T-cell (primary cell): ENCODE measurements at regions not wholly inside any gene's neighbourhood (a gene's known extent, or its start where the extent isn't known, plus 50 kb on each side); places are given as distances from the start of the nearest gene placed in this dataset.

Source experiments
- ATAC-seq, 4 experiments: fragments of 200-7000 bp in 3 of 4; fragments of 150-1000 bp in 1 of 4; cut with Tn5 transposase; replicated peaks in 1 of 4; 1 replicate in 3 of 4; 2 replicates in 1 of 4; pipeline ENCODE4 v1.10.0; 2021; ENCODE audit warnings: moderate library complexity in 3 of 4, mild to moderate bottlenecking in 2 of 4, moderate number of reproducible peaks in 1 of 4
- CTCF ChIA-PET, 2 donors: fragments of 300-600 bp; sonication (Branson Sonifier 250); formaldehyde crosslinking; loops; one replicate each; lab custom pipeline; 2022; ENCODE audit warnings: antibody characterized with exemption in 2 of 2; lab: Charles Lee
- POLR2A ChIA-PET, 2 donors: fragments of 300-600 bp; sonication (Branson Sonifier 250); formaldehyde crosslinking; loops; one replicate each; lab custom pipeline; 2022; ENCODE audit warnings: antibody characterized with exemption in 2 of 2; lab: Charles Lee
- DNase-seq, 35 experiments: peaks; one replicate each; pipeline versions ENCODE4 v3.0.0 to v3.0.0-alpha.2; 2013 to 2023
- H3K27ac ChIP-seq: one replicate; pipeline ENCODE4 v1.5.1; 2013; ENCODE audit warnings: low read length
- H3K27me3 ChIP-seq, 2 experiments: replicated peaks in 1 of 2; 1 replicate in 1 of 2; 2 replicates in 1 of 2; pipeline versions ENCODE4 v1.6.1 to v1.7.0; 2013; ENCODE audit warnings: low read length in 1 of 2, mixed read lengths in 1 of 2; ENCODE audit not compliant: control insufficient read depth in 2 of 2, insufficient read depth in 2 of 2; ENCODE audit errors: extremely low read depth in 1 of 2
- H3K36me3 ChIP-seq, 2 donors: 1 replicate in 1 of 2; 2 replicates in 1 of 2; pipeline versions ENCODE4 v1.6.1 to v1.7.0; 2013; ENCODE audit warnings: low read length in 1 of 2; ENCODE audit not compliant: control insufficient read depth in 2 of 2, insufficient read depth in 1 of 2; ENCODE audit errors: extremely low read depth in 1 of 2
- H3K4me1 ChIP-seq, 2 experiments: 1 replicate in 1 of 2; 2 replicates in 1 of 2; pipeline versions ENCODE4 v1.6.1 to v1.7.0; 2013; ENCODE audit warnings: low read length in 2 of 2, mixed read lengths in 1 of 2; ENCODE audit not compliant: insufficient read depth in 2 of 2, control insufficient read depth in 1 of 2; ENCODE audit errors: extremely low read depth in 1 of 2
- H3K4me3 ChIP-seq, 2 donors: 1 replicate in 1 of 2; 2 replicates in 1 of 2; pipeline versions ENCODE4 v1.5.1 to v1.7.0; 2013; ENCODE audit warnings: mild to moderate bottlenecking in 2 of 2, low read length in 1 of 2, moderate library complexity in 1 of 2; ENCODE audit not compliant: control insufficient read depth in 1 of 2; ENCODE audit errors: extremely low read depth in 1 of 2
- H3K9me3 ChIP-seq: 2 replicates; pipeline ENCODE4 v1.7.0; 2013
- H3K27ac Mint-ChIP-seq, 2 donors: one replicate each; pipeline ENCODE4 v1.8.0; 2020 to 2021; ENCODE audit warnings: mild to moderate bottlenecking in 2 of 2, mixed read lengths in 2 of 2
- H3K27me3 Mint-ChIP-seq, 2 donors: one replicate each; pipeline ENCODE4 v1.8.0; 2021 to 2022; ENCODE audit warnings: mixed read lengths in 2 of 2
- H3K36me3 Mint-ChIP-seq: one replicate; pipeline ENCODE4 v1.8.0; 2021; ENCODE audit warnings: mixed read lengths
- H3K4me1 Mint-ChIP-seq, 3 donors: one replicate each; pipeline ENCODE4 v1.8.0; 2020 to 2022; ENCODE audit warnings: mixed read lengths in 3 of 3, mild to moderate bottlenecking in 1 of 3
- H3K4me3 Mint-ChIP-seq, 3 donors: one replicate each; pipeline ENCODE4 v1.8.0; 2020 to 2022; ENCODE audit warnings: mild to moderate bottlenecking in 3 of 3, mixed read lengths in 3 of 3, moderate library complexity in 3 of 3
- H3K9me3 Mint-ChIP-seq, 3 donors: one replicate each; pipeline ENCODE4 v1.8.0; 2020 to 2022; ENCODE audit warnings: mixed read lengths in 3 of 3
- WGBS: methylation state at CpG from one replicate; pipeline ENCODE4 v1.1.5; 2013; ENCODE audit warnings: missing lambda C conversion rate; ENCODE audit not compliant: insufficient coverage; 5-methylcytosine and 5-hydroxymethylcytosine counted together

GRCh38 chr20:51880188-51880587 lies 77.9 kb upstream of the SALL4 start:
- ATAC-seq = no peak
- WGBS = 92% methylated on average over 3 of the region's 4 CpGs
- no peak overlapping the region for H3K4me3 Mint-ChIP-seq

GRCh38 chr20:51876313-51876940 lies 74.1 kb upstream of the SALL4 start:
- CTCF ChIA-PET = no interaction called here
- H3K9me3 ChIP-seq = no peaks in the 10 kb centered on the region
- 63% methylated on average over 1 of the region's 8 CpGs for WGBS
- DNase-seq = no peak
- H3K4me3 Mint-ChIP-seq = no peak overlapping the region
- H3K27ac ChIP-seq = no peak overlapping the region
- POLR2A ChIA-PET = no interaction called here
- no peaks in the 10 kb centered on the region for H3K9me3 Mint-ChIP-seq
- H3K27ac Mint-ChIP-seq = no peak overlapping the region
- H3K4me1 ChIP-seq = no peaks in the 10 kb centered on the region
- peaks cover 0 to 4% of the 10 kb centered on the region in 2 donors for H3K27me3 Mint-ChIP-seq
- no peak overlapping the region for H3K4me3 ChIP-seq
- no peak for ATAC-seq
- no peaks in the 10 kb centered on the region for H3K27me3 ChIP-seq
- no peaks in the 10 kb centered on the region for H3K4me1 Mint-ChIP-seq
- no peaks in the 10 kb centered on the region for H3K36me3 Mint-ChIP-seq
- H3K36me3 ChIP-seq = no peaks in the 10 kb centered on the region

More at GRCh38 chr20:51880188-51880587, 77.9 kb upstream of the SALL4 start:
- Mint-ChIP-seq H3K36me3 (no peaks in the 10 kb centered on the region), H3K27ac (no peak overlapping the region), H3K27me3 (peaks cover 4 to 8% of the 10 kb centered on the region in 2 donors), H3K4me1 (no peaks in the 10 kb centered on the region), H3K9me3 (no peaks in the 10 kb centered on the region)
- POLR2A ChIA-PET = no interaction called here
- CTCF ChIA-PET = no interaction called here
- Histone ChIP-seq H3K4me3 (no peak overlapping the region), H3K9me3 (no peaks in the 10 kb centered on the region), H3K27ac (no peak overlapping the region), H3K4me1 (no peaks in the 10 kb centered on the region), H3K27me3 (no peaks in the 10 kb centered on the region), H3K36me3 (no peaks in the 10 kb centered on the region)
- DNase-seq = no peak

- ChIA-PET CTCF (no interaction called here), POLR2A (no interaction called here)
- Histone ChIP-seq H3K27ac (no peak overlapping the region), H3K36me3 (no peaks in the 10 kb centered on the region), H3K27me3 (no peaks in the 10 kb centered on the region), H3K9me3 (no peaks in the 10 kb centered on the region), H3K4me1 (no peaks in the 10 kb centered on the region), H3K4me3 (no peak overlapping the region)
- WGBS = 30% methylated on average over 2 of the region's 4 CpGs
- ATAC-seq = no peak
- H3K27ac Mint-ChIP-seq = no peak overlapping the region
- H3K27me3 Mint-ChIP-seq = peaks cover 0 to 4% of the 10 kb centered on the region in 2 donors
- H3K4me3 Mint-ChIP-seq = no peak overlapping the region
- no peaks in the 10 kb centered on the region for H3K9me3 Mint-ChIP-seq
- no peaks in the 10 kb centered on the region for H3K4me1 Mint-ChIP-seq
- DNase-seq = no peak
- no peaks in the 10 kb centered on the region for H3K36me3 Mint-ChIP-seq
Observed at GRCh38 chr20:51873652-51874051, 71.3 kb upstream of the SALL4 start.

GRCh38 chr20:51871943-51872342 lies 69.6 kb upstream of the SALL4 start:
- WGBS = 84% methylated on average over 5 of the region's 7 CpGs
- POLR2A ChIA-PET = no interaction called here
- H3K4me1 Mint-ChIP-seq = no peaks in the 10 kb centered on the region
- no peak overlapping the region for H3K4me3 Mint-ChIP-seq
- H3K9me3 Mint-ChIP-seq = no peaks in the 10 kb centered on the region
- peaks cover 0 to 7% of the 10 kb centered on the region in 2 donors for H3K27me3 Mint-ChIP-seq
- CTCF ChIA-PET = no interaction called here
- DNase-seq (no peak), ATAC-seq (no peak)
- no peaks in the 10 kb centered on the region for H3K4me1 ChIP-seq
- H3K4me3 ChIP-seq = no peak overlapping the region
- H3K27ac ChIP-seq = no peak overlapping the region
- no peaks in the 10 kb centered on the region for H3K27me3 ChIP-seq
- H3K36me3 ChIP-seq = no peaks in the 10 kb centered on the region
- H3K27ac Mint-ChIP-seq = no peak overlapping the region
- no peaks in the 10 kb centered on the region for H3K36me3 Mint-ChIP-seq
- no peaks in the 10 kb centered on the region for H3K9me3 ChIP-seq

GRCh38 chr20:51869002-51869401 lies 66.7 kb upstream of the SALL4 start:
- no peak overlapping the region for H3K27ac ChIP-seq
- Mint-ChIP-seq H3K27ac (no peak overlapping the region), H3K36me3 (no peaks in the 10 kb centered on the region), H3K27me3 (peaks cover 0 to 13% of the 10 kb centered on the region in 2 donors), H3K9me3 (no peaks in the 10 kb centered on the region), H3K4me1 (no peaks in the 10 kb centered on the region), H3K4me3 (no peak overlapping the region)
- no peaks in the 10 kb centered on the region for H3K36me3 ChIP-seq
- no peaks in the 10 kb centered on the region for H3K4me1 ChIP-seq
- ATAC-seq = no peak
- DNase-seq = no peak
- no CpG with 5 or more reads among the region's 3 CpGs for WGBS
- H3K27me3 ChIP-seq = peaks cover 0 to 2% of the 10 kb centered on the region in 2 experiments
- H3K4me3 ChIP-seq = no peak overlapping the region
- CTCF ChIA-PET = no interaction called here
- no peaks in the 10 kb centered on the region for H3K9me3 ChIP-seq
- POLR2A ChIA-PET = no interaction called here

- no peaks in the 10 kb centered on the region for H3K36me3 Mint-ChIP-seq
- H3K4me3 Mint-ChIP-seq = no peak overlapping the region
Observed at GRCh38 chr20:51867251-51867650, 64.9 kb upstream of the SALL4 start.

More at GRCh38 chr20:51867251-51867650, 64.9 kb upstream of the SALL4 start:
- Mint-ChIP-seq H3K27ac (no peak overlapping the region), H3K9me3 (no peaks in the 10 kb centered on the region), H3K27me3 (peaks cover 6 to 16% of the 10 kb centered on the region in 2 donors), H3K4me1 (no peaks in the 10 kb centered on the region)
- ATAC-seq (no peak), DNase-seq (no peak)
- Histone ChIP-seq H3K9me3 (no peaks in the 10 kb centered on the region), H3K4me1 (no peaks in the 10 kb centered on the region), H3K27ac (no peak overlapping the region), H3K4me3 (no peak overlapping the region), H3K27me3 (peaks cover 0 to 9% of the 10 kb centered on the region in 2 experiments), H3K36me3 (no peaks in the 10 kb centered on the region)
- ChIA-PET CTCF (interaction anchor here in 1 of 2 donors (0.7 kb wide), 1 partner anchor 41 kb away, joined by 3 read pairs; no protein-coding TSS in a partner anchor), POLR2A (no interaction called here)
- WGBS = no CpG with 5 or more reads among the region's 3 CpGs
